GM12872 (cell line): ENCODE measurements at regions not wholly inside any gene's neighbourhood (a gene's known extent, or its start where the extent isn't known, plus 50 kb on each side); places are given as distances from the start of the nearest gene placed in this dataset.

Experiments
- CTCF ChIP-seq: IDR thresholded peaks from 3 replicates; pipeline ENCODE4 v1.5.1; 2011; ENCODE audit warnings: low read depth, mild to moderate bottlenecking, low read length, moderate library complexity; ENCODE audit not compliant: insufficient read depth

DNA sequence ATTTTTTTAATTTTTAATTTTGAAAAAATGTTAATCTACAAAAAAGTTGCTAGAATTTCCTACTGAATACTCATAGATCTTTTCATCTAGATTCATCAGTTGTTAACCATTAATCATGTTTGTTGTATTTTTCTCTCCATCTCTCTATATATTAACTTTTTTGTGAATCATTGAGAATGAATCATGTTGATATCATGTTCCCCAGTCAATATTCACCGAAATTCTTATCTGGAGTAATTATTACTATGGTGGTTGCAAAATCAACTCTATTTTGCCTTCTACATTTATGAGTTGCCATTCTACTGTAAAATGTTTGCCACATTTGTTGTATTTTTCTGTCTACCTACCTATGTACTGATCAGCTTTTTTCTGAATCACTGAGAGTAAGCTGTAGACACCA, 154.0 kb downstream of the SPP2 start:
- no peak for TF ChIP-seq CTCF

DNA sequence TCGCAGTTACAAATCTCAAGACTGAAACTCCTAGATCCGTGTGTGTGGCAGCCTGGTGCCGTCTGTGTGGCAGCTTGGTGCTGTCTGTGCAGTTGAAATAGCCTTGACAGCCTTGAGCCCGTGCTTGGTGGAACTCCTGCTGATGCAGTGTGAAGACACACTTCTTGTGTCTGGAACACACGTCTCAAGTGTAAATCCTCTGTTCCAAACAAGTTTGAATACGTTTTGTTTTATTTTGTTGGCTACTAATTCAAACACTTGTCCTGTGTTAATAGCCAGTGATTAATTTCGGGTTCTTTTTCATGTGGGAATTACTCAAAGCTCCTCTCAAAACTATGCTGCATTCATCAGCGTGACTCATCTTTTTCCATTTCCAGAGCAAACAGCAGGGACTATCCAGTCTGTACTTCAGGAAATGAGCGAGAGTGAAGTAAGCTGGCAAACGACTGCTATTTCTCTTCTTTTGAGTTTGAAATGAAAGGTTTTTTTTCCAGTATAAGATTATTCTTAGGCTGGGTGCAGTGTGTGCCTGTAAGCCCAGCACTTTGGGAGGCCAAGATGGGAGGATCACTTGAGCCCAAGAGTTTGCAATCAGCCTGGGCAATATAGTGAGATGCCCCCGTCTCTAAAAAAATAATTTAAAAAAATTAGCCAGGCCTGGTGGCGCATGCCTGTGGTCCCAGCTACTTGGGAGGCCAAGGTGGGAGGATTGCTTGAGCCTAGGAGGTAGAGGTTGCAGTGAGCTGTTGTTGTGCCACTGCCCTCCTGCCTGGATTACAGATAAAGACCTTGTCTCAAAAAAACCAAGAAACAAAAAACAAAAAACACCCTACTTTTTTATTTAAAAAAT, 152.9 kb downstream of the SPP2 start:
- no peak for TF ChIP-seq CTCF

DNA sequence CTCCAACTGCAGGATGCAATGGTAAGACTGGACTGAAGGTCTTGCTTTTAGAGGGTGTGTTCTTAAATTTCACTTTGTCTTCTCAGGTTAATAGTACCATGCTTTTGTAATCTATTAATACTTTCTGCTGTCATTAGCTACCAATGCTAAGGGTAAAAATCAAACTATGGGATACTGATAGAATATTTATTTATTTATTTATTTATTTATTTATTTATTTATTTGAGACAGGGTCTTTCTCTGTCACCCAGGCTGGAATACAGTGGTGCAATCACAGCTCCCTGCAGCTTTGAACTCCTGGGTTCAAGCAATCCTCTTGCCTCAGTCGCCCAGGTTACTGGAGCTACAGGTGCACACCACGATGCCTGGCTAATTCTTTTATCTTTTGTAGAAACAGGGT, 152.1 kb downstream of the SPP2 start:
- no peak for TF ChIP-seq CTCF

DNA sequence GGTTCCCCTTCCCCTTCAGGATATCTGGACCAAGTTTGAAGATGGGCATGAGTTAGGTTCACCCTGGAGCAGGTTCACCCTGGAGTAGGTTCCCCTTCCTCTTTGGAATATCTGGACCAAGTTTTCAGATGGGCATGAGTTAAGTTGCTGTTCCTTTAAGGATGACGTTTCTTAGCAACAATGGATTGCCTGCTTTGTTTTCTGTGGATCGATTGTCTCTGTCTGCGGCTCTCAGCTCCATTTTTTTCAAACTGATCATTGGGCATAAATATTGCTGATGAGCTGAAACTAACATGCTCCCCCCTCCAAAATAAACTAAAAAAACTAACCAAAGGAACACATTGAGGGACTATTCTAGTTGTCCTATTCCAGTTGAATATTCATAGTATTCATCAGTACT, 149.5 kb downstream of the SPP2 start:
- no peak for TF ChIP-seq CTCF

GRCh38 chr2:234198976-234199375, 148.5 kb downstream of the SPP2 start:
- TF ChIP-seq CTCF = no peak

DNA sequence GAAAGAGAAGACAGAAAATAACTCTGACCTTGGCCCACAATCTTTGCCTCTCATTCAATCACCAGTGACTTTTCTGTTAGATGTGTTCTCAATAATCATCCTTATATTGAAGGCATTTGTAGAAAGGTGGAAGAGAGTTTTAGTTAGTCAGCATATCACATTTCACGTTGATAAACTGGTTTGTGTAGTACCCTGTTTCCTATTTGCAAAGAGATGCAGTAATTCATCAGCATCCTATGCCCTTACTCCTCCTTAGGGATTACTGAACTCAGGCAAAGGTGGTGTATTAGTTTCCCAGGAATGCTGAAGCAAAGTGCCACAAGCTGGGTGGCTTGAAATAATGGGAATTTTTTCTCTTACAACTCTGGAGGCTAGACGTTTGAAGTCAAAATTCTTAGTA, 145.0 kb downstream of the SPP2 start:
- no peak for TF ChIP-seq CTCF

- TF ChIP-seq CTCF = no peak
Observed at GRCh38 chr2:234193977-234194563, 143.6 kb downstream of the SPP2 start.
